Endothelial cell of umbilical vein (primary cell): ENCODE measurements at regions not wholly inside any gene's neighbourhood (a gene's known extent, or its start where the extent isn't known, plus 50 kb on each side); places are given as distances from the start of the nearest gene placed in this dataset.

Source experiments
- BruUV-seq: library from RNA; stranded (reverse); fragments of 400-500 nt; replicated peaks from 2 replicates; lab custom pipeline; 2021; lab: Mats Ljungman, UMichigan
- CTCF ChIA-PET: fragments of 300-600, 350-600 bp; sonication (Branson Sonifier 250); formaldehyde crosslinking; loops from one replicate; lab custom pipeline; 2021; ENCODE audit warnings: antibody characterized with exemption, inconsistent platforms; lab: Charles Lee
- POLR2A ChIA-PET: fragments of 300-600, 350-600 bp; sonication (Branson Sonifier 250); formaldehyde crosslinking; loops from one replicate; lab custom pipeline; 2021; ENCODE audit warnings: antibody characterized with exemption, inconsistent platforms; lab: Charles Lee
- DNase-seq: peaks from one replicate; pipeline ENCODE4 v3.0.0-alpha.2; 2011; ENCODE audit warnings: low read depth, low spot score
- FAIRE-seq: peaks from 2 replicates; lab custom pipeline; 2011; peaks lifted over from hg19 to GRCh38; lab: Jason Lieb, UNC
- H2AFZ ChIP-seq: 2 replicates; pipeline ENCODE4 v1.6.0; 2012; ENCODE audit warnings: low read depth, low read length, control low read depth, inconsistent platforms
- H3K27ac ChIP-seq: 2 replicates; pipeline ENCODE4 v1.5.1; 2011; ENCODE audit warnings: low read depth, mild to moderate bottlenecking, control low read depth, low read length, moderate library complexity; ENCODE audit not compliant: insufficient read depth
- H3K27me3 ChIP-seq, 2 experiments: 2 replicates each; pipeline versions ENCODE4 v1.6.0 to v1.6.1; 2011; ENCODE audit warnings: low read length in 2 of 2, mixed read lengths in 1 of 2; ENCODE audit not compliant: control insufficient read depth in 2 of 2, insufficient read depth in 2 of 2
- H3K36me3 ChIP-seq, 2 experiments: 2 replicates in 1 of 2; 3 replicates in 1 of 2; pipeline ENCODE4 v1.5.1; 2011; ENCODE audit warnings: low read length in 2 of 2, mild to moderate bottlenecking in 1 of 2, moderate library complexity in 1 of 2; ENCODE audit not compliant: control insufficient read depth in 2 of 2, insufficient read depth in 2 of 2; ENCODE audit errors: extremely low read depth in 1 of 2
- H3K4me1 ChIP-seq: 3 replicates; pipeline ENCODE4 v1.5.1; 2011; ENCODE audit warnings: mild to moderate bottlenecking, low read length; ENCODE audit not compliant: control insufficient read depth, insufficient read depth; ENCODE audit errors: extremely low read depth
- H3K4me2 ChIP-seq: 2 replicates; pipeline ENCODE4 v1.6.1; 2011; ENCODE audit warnings: low read length, control low read depth, mixed read lengths; ENCODE audit not compliant: insufficient read depth
- H3K4me3 ChIP-seq, 3 experiments: fragments of 200-600 bp in 1 of 3; sonication (generic), shearing (Covaris generic) in 1 of 3; replicated peaks in 1 of 3; 2 replicates each; pipeline ENCODE4 v1.5.1; 2011 to 2016; ENCODE audit warnings: control low read depth in 3 of 3, low read length in 3 of 3, mild to moderate bottlenecking in 2 of 3, inconsistent platforms in 1 of 3, low read depth in 1 of 3, moderate library complexity in 1 of 3; ENCODE audit not compliant: insufficient read depth in 1 of 3
- H3K79me2 ChIP-seq: 2 replicates; pipeline ENCODE4 v1.6.0; 2012; ENCODE audit warnings: low read length, inconsistent platforms; ENCODE audit not compliant: control insufficient read depth, insufficient read depth
- H3K9ac ChIP-seq: replicated peaks from 2 replicates; pipeline ENCODE3; 2011; ENCODE audit warnings: low read length, control low read depth; ENCODE audit not compliant: insufficient read depth; ENCODE audit errors: extremely low read depth
- H3K9me1 ChIP-seq: replicated peaks from 3 replicates; pipeline ENCODE4 v1.6.0; 2011; ENCODE audit warnings: mild to moderate bottlenecking, low read length; ENCODE audit not compliant: control insufficient read depth, insufficient read depth; ENCODE audit errors: extremely low read depth
- H3K9me3 ChIP-seq: replicated peaks from 2 replicates; pipeline ENCODE4 v1.5.1; 2012; ENCODE audit warnings: low read length, inconsistent platforms; ENCODE audit not compliant: control insufficient read depth, insufficient read depth
- H4K20me1 ChIP-seq: replicated peaks from 2 replicates; pipeline ENCODE3; 2011; ENCODE audit warnings: mild to moderate bottlenecking, low read length; ENCODE audit not compliant: control insufficient read depth, insufficient read depth; ENCODE audit errors: extremely low read depth
- CTCF ChIP-seq, 2 donors: IDR thresholded peaks; 1 replicate in 1 of 2; 2 replicates in 1 of 2; pipeline ENCODE4 v1.5.1; 2011; ENCODE audit warnings: low read length in 2 of 2, mild to moderate bottlenecking in 2 of 2, moderate library complexity in 2 of 2, control low read depth in 1 of 2, inconsistent platforms in 1 of 2, low read depth in 1 of 2; ENCODE audit not compliant: insufficient read depth in 1 of 2; ENCODE audit errors: extremely low read depth in 1 of 2
- EZH2 ChIP-seq: IDR thresholded peaks from 2 replicates; pipeline ENCODE4 v1.6.1; 2012; ENCODE audit warnings: borderline replicate concordance, low read depth, mild to moderate bottlenecking, moderate library complexity, low read length, inconsistent platforms; ENCODE audit not compliant: severe bottlenecking
- FOS ChIP-seq: IDR thresholded peaks from 2 replicates; pipeline ENCODE4 v1.6.1; 2011; ENCODE audit warnings: mild to moderate bottlenecking, low read length, moderate library complexity, borderline replicate concordance; ENCODE audit not compliant: insufficient read depth
- GATA2 ChIP-seq: IDR thresholded peaks from 2 replicates; pipeline ENCODE4 v1.7.0; 2011; ENCODE audit warnings: low read depth, mild to moderate bottlenecking, moderate library complexity, mixed read lengths, low read length; ENCODE audit not compliant: insufficient read length, insufficient read depth
- JUN ChIP-seq: IDR thresholded peaks from 2 replicates; pipeline ENCODE4 v1.6.1; 2011; ENCODE audit warnings: borderline replicate concordance, low read depth; ENCODE audit not compliant: insufficient read length, insufficient read depth
- MAX ChIP-seq: IDR thresholded peaks from 2 replicates; pipeline ENCODE4 v1.6.1; 2011; ENCODE audit not compliant: insufficient read depth, insufficient read length
- MYC ChIP-seq: IDR thresholded peaks from one replicate; pipeline ENCODE4 v1.6.1; 2011; ENCODE audit warnings: mild to moderate bottlenecking, low read depth, low read length
- POLR2A ChIP-seq: IDR thresholded peaks from 2 replicates; pipeline ENCODE4 v1.6.1; 2012; ENCODE audit warnings: low read depth, mild to moderate bottlenecking, control low read depth, low read length
- POLR2AphosphoS5 ChIP-seq: IDR thresholded peaks from 2 replicates; pipeline ENCODE4 v1.6.1; 2012; ENCODE audit warnings: low read depth, mild to moderate bottlenecking, control low read depth, low read length, moderate library complexity; ENCODE audit not compliant: insufficient read depth
- dilution Hi-C: fragments of 300-500 bp; cut with MboI; formaldehyde crosslinking; loops from one replicate; pipeline ENCODE4 v1.15.0; 2019; ENCODE audit warnings: low sequenced_read_pairs; ENCODE audit not compliant: extremely low pct_ligation_motif_present
- intact Hi-C: fragments of 100-400 bp; cut with micrococcal nuclease; formaldehyde crosslinking; loops from one replicate; pipeline ENCODE4 v1.10.0; 2022

- intact Hi-C loops, result no loop called here
- no peaks in the 10 kb centered on the region for H3K4me1 ChIP-seq
- no TSS peak for BruUV-seq
- H3K79me2 ChIP-seq, result no peaks in the 10 kb centered on the region
- TF ChIP-seq POLR2AphosphoS5 (no peak), CTCF (IDR thresholded peaks at IDR 0.05; ENCODE audit: extremely low read depth in 1 of 2, insufficient read depth in 1 of 2, low read depth in 1 of 2, low read length in 2 of 2) (no peak), POLR2A (no peak), MYC (no peak), EZH2 (no peak), GATA2 (no peak), FOS (no peak), MAX (no peak), JUN (no peak)
- ChIA-PET POLR2A (no interaction called here), CTCF (interaction anchor here (1.0 kb wide), 1 partner anchor 1023 kb away, joined by 3 read pairs; no protein-coding TSS in a partner anchor)
- no peaks in the 10 kb centered on the region for H3K9me3 ChIP-seq
- H4K20me1 ChIP-seq, result no peaks in the 10 kb centered on the region
- H3K27ac ChIP-seq, result no peak overlapping the region
- H3K9ac ChIP-seq, result no peak overlapping the region
- no peak for FAIRE-seq
- no peak overlapping the region for H3K4me2 ChIP-seq
- no peaks in the 10 kb centered on the region for H3K36me3 ChIP-seq
- H3K4me3 ChIP-seq, result no peak overlapping the region
- H2AFZ ChIP-seq, result no peak overlapping the region
- no peaks in the 10 kb centered on the region for H3K27me3 ChIP-seq
- dilution Hi-C loops, result no loop called here
- no peaks in the 10 kb centered on the region for H3K9me1 ChIP-seq
- DNase-seq, result no peak
Measured at GRCh38 chr5:98556712-98557111, 216.8 kb upstream of the RGMB start.
